ENCODE measurements at regions not wholly inside any gene's neighbourhood (a gene's known extent, or its start where the extent isn't known, plus 50 kb on each side); places are given as distances from the start of the nearest gene placed in this dataset.

DNA sequence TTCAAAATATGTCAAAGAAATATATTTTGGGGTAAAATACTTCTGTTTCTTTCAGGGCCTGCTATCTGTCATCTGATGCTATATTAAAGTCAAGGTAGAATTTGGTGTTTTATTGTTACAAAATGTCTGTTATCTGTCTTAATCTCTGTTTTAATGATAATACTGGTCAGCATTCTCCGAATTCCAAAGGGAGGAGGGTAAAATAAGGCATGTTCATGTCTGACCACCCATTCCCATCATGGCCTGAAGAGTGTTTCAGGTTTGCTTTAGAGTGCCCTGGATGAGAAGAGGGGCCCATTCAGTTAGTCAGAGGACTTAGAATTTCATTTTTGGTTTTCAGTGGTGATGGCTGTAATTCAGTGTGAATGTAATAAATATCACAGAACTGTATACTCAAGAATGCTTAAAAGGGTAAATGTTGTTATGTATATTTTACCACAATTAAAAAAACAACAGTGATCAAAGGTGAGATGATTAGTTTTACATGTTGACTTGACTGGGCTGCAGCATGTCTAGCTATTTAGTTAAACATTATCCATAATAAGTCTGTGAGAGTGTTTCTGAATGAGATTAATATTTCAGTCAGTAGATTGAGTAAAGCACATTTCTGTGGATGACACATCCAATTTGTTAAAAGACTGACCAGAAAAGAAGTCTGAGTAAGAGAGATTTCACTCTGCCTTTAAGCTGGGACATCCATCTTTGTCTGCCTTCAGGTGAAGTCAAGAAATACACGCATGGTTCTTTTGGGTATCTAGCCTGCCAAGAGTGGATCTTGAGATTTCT, 467.9 kb upstream of the SYT4 start:
- TF ChIP-seq CTCF (IDR thresholded peaks at IDR 0.05 in 4 of 5, conservative IDR thresholded peaks at IDR 0.05 in 1 of 5) (no peak), POLR2A (IDR thresholded peaks at IDR 0.05) (no peak)
